Liver (tissue), 8 donors: ENCODE measurements at regions not wholly inside any gene's neighbourhood (a gene's known extent, or its start where the extent isn't known, plus 50 kb on each side); places are given as distances from the start of the nearest gene placed in this dataset.

Source experiments
- DNase-seq: peaks from one replicate; pipeline ENCODE4 v3.0.0-alpha.2; 2017; ENCODE audit warnings: low spot score
- H3K27ac ChIP-seq, 2 donors: one replicate each; pipeline ENCODE4 v1.7.0; 2013; ENCODE audit warnings: inconsistent platforms in 2 of 2, low read length in 2 of 2, control low read depth in 1 of 2, low read depth in 1 of 2, mild to moderate bottlenecking in 1 of 2
- H3K27me3 ChIP-seq, 4 donors: one replicate each; pipeline versions ENCODE4 v1.6.1 to v1.7.0; 2013; ENCODE audit warnings: low read length in 3 of 4, inconsistent platforms in 1 of 4, mild to moderate bottlenecking in 1 of 4, moderate library complexity in 1 of 4; ENCODE audit not compliant: control insufficient read depth in 4 of 4, insufficient read depth in 4 of 4
- H3K36me3 ChIP-seq, 4 donors: one replicate each; pipeline versions ENCODE4 v1.6.1 to v1.7.0; 2013; ENCODE audit warnings: low read length in 3 of 4, mild to moderate bottlenecking in 3 of 4, low read depth in 1 of 4, moderate library complexity in 1 of 4; ENCODE audit not compliant: control insufficient read depth in 4 of 4, insufficient read depth in 3 of 4
- H3K4me1 ChIP-seq, 4 donors: one replicate each; pipeline versions ENCODE4 v1.6.1 to v1.7.0; 2013; ENCODE audit warnings: low read length in 3 of 4, mild to moderate bottlenecking in 3 of 4, moderate library complexity in 1 of 4; ENCODE audit not compliant: control insufficient read depth in 4 of 4, insufficient read depth in 4 of 4
- H3K4me3 ChIP-seq, 3 donors: one replicate each; pipeline versions ENCODE4 v1.6.1 to v1.7.0; 2013; ENCODE audit warnings: low read length in 3 of 3, control low read depth in 1 of 3, low read depth in 1 of 3, mild to moderate bottlenecking in 1 of 3
- H3K9ac ChIP-seq, 2 donors: one replicate each; pipeline ENCODE4 v1.7.0; 2013; ENCODE audit warnings: low read length in 2 of 2, mild to moderate bottlenecking in 2 of 2, moderate library complexity in 2 of 2, control low read depth in 1 of 2, low read depth in 1 of 2
- H3K9me3 ChIP-seq, 4 donors: one replicate each; pipeline versions ENCODE4 v1.6.1 to v1.7.0; 2013; ENCODE audit warnings: low read length in 3 of 4; ENCODE audit not compliant: control insufficient read depth in 4 of 4
- ATF3 ChIP-seq: IDR thresholded peaks from 2 replicates; pipeline ENCODE4 v1.6.1; 2016; ENCODE audit warnings: antibody characterized with exemption
- FOXA1 ChIP-seq: IDR thresholded peaks from 2 replicates; pipeline ENCODE4 v1.6.1; 2016; ENCODE audit warnings: antibody characterized with exemption
- FOXA2 ChIP-seq: IDR thresholded peaks from 2 replicates; pipeline ENCODE4 v1.6.1; 2016; ENCODE audit warnings: antibody characterized with exemption
- GABPA ChIP-seq, 2 donors: IDR thresholded peaks in 1 of 2; conservative IDR thresholded peaks in 1 of 2; 2 replicates each; pipeline ENCODE4 v1.6.1; 2016; ENCODE audit warnings: antibody characterized with exemption in 2 of 2, mild to moderate bottlenecking in 1 of 2, moderate library complexity in 1 of 2
- HNF4A ChIP-seq, 2 donors: conservative IDR thresholded peaks; 2 replicates each; pipeline ENCODE4 v1.6.1; 2016; ENCODE audit warnings: antibody characterized with exemption in 2 of 2, mild to moderate bottlenecking in 2 of 2
- HNF4G ChIP-seq: IDR thresholded peaks from 2 replicates; pipeline ENCODE4 v1.6.1; 2016; ENCODE audit warnings: antibody characterized with exemption
- JUND ChIP-seq, 2 donors: IDR thresholded peaks; 2 replicates each; pipeline ENCODE4 v1.6.1; 2016; ENCODE audit warnings: antibody characterized with exemption in 2 of 2
- NR2F2 ChIP-seq: IDR thresholded peaks from 2 replicates; pipeline ENCODE4 v1.6.1; 2016; ENCODE audit warnings: antibody characterized with exemption
- RAD21 ChIP-seq, 2 donors: IDR thresholded peaks; 2 replicates each; pipeline ENCODE4 v1.6.1; 2016; ENCODE audit warnings: antibody characterized with exemption in 2 of 2, mild to moderate bottlenecking in 2 of 2
- REST ChIP-seq: IDR thresholded peaks from 2 replicates; pipeline ENCODE4 v1.6.1; 2016; ENCODE audit warnings: antibody characterized with exemption, mild to moderate bottlenecking
- RXRA ChIP-seq, 2 donors: IDR thresholded peaks; 2 replicates each; pipeline ENCODE4 v1.6.1; 2017 to 2018; ENCODE audit warnings: antibody characterized with exemption in 2 of 2, mild to moderate bottlenecking in 1 of 2
- SP1 ChIP-seq: IDR thresholded peaks from 2 replicates; pipeline ENCODE4 v1.6.1; 2018; ENCODE audit warnings: antibody characterized with exemption, mild to moderate bottlenecking
- TAF1 ChIP-seq: conservative IDR thresholded peaks from 2 replicates; pipeline ENCODE4 v1.6.1; 2016; ENCODE audit warnings: antibody characterized with exemption, mild to moderate bottlenecking
- YY1 ChIP-seq: IDR thresholded peaks from 2 replicates; pipeline ENCODE4 v1.6.1; 2016; ENCODE audit warnings: antibody characterized with exemption, mild to moderate bottlenecking
- WGBS: extraction: QIAGEN DNeasy Blood & Tissue Kit; methylation state at CpG from one replicate; pipeline ENCODE4 v1.1.7; 2013; 5-methylcytosine and 5-hydroxymethylcytosine counted together
- TF ChIP-seq, protein P1 (sequence below): IDR thresholded peaks from 2 replicates; pipeline ENCODE4 v1.6.1; 2016; ENCODE audit warnings: antibody characterized with exemption
- TF ChIP-seq, protein P2 (sequence below): fragments of 150-350 bp; IDR thresholded peaks from 2 replicates; pipeline ENCODE4 v1.5.1; 2017; ENCODE audit warnings: improper control_type of control experiment, low read depth, low read length; ENCODE audit not compliant: missing input control
- TF ChIP-seq, protein P3 (sequence below): IDR thresholded peaks from 2 replicates; pipeline ENCODE4 v1.6.1; 2016; ENCODE audit warnings: antibody characterized with exemption
- donor health status: healthy.
- donor health status: healthy.
- donor health status: healthy.
- donor health status: healthy.
- donor health status: healthy.

DNA sequence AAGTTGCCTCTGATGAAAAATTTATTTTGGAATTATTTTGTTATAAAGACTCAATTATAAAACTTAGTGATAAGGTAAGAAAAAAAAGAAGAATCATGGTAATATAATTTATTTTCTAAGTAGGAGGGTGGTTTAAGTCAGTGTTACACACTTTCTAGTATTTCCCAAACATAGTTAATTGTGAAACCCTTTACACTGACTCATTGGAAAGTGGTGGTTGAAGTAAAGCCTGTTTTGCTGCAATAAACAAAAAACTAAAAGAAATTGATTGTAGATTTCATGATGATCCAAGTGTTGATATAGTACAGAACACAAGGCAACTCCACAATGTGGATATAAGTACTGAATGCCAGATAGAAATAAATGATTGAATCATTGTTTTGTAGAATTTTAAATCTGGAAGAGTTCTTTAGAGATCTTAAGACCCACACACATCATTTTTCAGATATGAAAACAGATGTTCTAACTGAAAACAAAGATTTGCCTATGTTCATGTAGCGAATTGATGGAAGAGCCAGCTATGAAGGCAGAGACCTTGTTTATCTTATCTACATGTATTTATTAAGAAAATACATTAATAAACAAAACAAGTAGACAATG lies 539.8 kb downstream of the PRELID2 start:
- H3K9me3 ChIP-seq: no peaks in the 10 kb centered on the region
- 67% methylated on average over 1 of the region's 1 CpG for WGBS
- DNase-seq: no peak
- H3K36me3 ChIP-seq: no peaks in the 10 kb centered on the region
- no peaks in the 10 kb centered on the region for H3K27me3 ChIP-seq
- no peak overlapping the region for H3K4me3 ChIP-seq
- H3K4me1 ChIP-seq: no peaks in the 10 kb centered on the region
- H3K9ac ChIP-seq: no peak overlapping the region
- TF ChIP-seq HNF4A (conservative IDR thresholded peaks at IDR 0.05) (no peak), FOXA2 (no peak), NR2F2 (no peak), SP1 (no peak), TAF1 (no peak), FOXA1 (no peak), RXRA (IDR thresholded peaks at IDR 0.05) (no peak), ATF3 (no peak), RAD21 (IDR thresholded peaks at IDR 0.05) (no peak), REST (no peak), HNF4G (no peak), GABPA (IDR thresholded peaks at IDR 0.05 in 1 of 2, conservative IDR thresholded peaks at IDR 0.05 in 1 of 2) (no peak)
- TF ChIP-seq, protein P1, sequence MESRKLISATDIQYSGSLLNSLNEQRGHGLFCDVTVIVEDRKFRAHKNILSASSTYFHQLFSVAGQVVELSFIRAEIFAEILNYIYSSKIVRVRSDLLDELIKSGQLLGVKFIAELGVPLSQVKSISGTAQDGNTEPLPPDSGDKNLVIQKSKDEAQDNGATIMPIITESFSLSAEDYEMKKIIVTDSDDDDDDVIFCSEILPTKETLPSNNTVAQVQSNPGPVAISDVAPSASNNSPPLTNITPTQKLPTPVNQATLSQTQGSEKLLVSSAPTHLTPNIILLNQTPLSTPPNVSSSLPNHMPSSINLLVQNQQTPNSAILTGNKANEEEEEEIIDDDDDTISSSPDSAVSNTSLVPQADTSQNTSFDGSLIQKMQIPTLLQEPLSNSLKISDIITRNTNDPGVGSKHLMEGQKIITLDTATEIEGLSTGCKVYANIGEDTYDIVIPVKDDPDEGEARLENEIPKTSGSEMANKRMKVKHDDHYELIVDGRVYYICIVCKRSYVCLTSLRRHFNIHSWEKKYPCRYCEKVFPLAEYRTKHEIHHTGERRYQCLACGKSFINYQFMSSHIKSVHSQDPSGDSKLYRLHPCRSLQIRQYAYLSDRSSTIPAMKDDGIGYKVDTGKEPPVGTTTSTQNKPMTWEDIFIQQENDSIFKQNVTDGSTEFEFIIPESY: no peak
- TF ChIP-seq, protein P2, sequence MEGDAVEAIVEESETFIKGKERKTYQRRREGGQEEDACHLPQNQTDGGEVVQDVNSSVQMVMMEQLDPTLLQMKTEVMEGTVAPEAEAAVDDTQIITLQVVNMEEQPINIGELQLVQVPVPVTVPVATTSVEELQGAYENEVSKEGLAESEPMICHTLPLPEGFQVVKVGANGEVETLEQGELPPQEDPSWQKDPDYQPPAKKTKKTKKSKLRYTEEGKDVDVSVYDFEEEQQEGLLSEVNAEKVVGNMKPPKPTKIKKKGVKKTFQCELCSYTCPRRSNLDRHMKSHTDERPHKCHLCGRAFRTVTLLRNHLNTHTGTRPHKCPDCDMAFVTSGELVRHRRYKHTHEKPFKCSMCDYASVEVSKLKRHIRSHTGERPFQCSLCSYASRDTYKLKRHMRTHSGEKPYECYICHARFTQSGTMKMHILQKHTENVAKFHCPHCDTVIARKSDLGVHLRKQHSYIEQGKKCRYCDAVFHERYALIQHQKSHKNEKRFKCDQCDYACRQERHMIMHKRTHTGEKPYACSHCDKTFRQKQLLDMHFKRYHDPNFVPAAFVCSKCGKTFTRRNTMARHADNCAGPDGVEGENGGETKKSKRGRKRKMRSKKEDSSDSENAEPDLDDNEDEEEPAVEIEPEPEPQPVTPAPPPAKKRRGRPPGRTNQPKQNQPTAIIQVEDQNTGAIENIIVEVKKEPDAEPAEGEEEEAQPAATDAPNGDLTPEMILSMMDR: no peak
- TF ChIP-seq, protein P3, sequence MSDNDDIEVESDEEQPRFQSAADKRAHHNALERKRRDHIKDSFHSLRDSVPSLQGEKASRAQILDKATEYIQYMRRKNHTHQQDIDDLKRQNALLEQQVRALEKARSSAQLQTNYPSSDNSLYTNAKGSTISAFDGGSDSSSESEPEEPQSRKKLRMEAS: no peak
- no peak overlapping the region for H3K27ac ChIP-seq

- H3K9ac ChIP-seq: no peak overlapping the region
- H3K27ac ChIP-seq: no peak overlapping the region
- H3K4me3 ChIP-seq: no peak overlapping the region
- H3K9me3 ChIP-seq: no peaks in the 10 kb centered on the region
- H3K4me1 ChIP-seq: no peaks in the 10 kb centered on the region
- H3K27me3 ChIP-seq: no peaks in the 10 kb centered on the region
- DNase-seq: no peak
- WGBS: 70% methylated on average over 2 of the region's 2 CpGs
- no peaks in the 10 kb centered on the region for H3K36me3 ChIP-seq
- no peak for TF ChIP-seq RAD21 (IDR thresholded peaks at IDR 0.05)
- TF ChIP-seq JUND (IDR thresholded peaks at IDR 0.05): no peak
- no peak for TF ChIP-seq ATF3
- TF ChIP-seq HNF4A (conservative IDR thresholded peaks at IDR 0.05): no peak
- TF ChIP-seq FOXA2: no peak
- TF ChIP-seq GABPA (IDR thresholded peaks at IDR 0.05 in 1 of 2, conservative IDR thresholded peaks at IDR 0.05 in 1 of 2): no peak
- no peak for TF ChIP-seq TAF1
- TF ChIP-seq FOXA1: no peak
- TF ChIP-seq, protein P1: no peak
- TF ChIP-seq NR2F2: no peak
- TF ChIP-seq YY1: no peak
- TF ChIP-seq SP1: no peak
- TF ChIP-seq, protein P2: no peak
These were observed 540.8 kb downstream of the PRELID2 start for GRCh38 chr5:145294331-145294730.
